Stimulated activated naive CD4-positive, alpha-beta T cell (primary cell): ENCODE measurements at regions not wholly inside any gene's neighbourhood (a gene's known extent, or its start where the extent isn't known, plus 50 kb on each side); places are given as distances from the start of the nearest gene placed in this dataset.

ENCODE experiments used
- DNase-seq, 6 experiments: peaks; one replicate each; lab custom pipeline; 2025; lab: John Stamatoyannopoulos, UW

DNA sequence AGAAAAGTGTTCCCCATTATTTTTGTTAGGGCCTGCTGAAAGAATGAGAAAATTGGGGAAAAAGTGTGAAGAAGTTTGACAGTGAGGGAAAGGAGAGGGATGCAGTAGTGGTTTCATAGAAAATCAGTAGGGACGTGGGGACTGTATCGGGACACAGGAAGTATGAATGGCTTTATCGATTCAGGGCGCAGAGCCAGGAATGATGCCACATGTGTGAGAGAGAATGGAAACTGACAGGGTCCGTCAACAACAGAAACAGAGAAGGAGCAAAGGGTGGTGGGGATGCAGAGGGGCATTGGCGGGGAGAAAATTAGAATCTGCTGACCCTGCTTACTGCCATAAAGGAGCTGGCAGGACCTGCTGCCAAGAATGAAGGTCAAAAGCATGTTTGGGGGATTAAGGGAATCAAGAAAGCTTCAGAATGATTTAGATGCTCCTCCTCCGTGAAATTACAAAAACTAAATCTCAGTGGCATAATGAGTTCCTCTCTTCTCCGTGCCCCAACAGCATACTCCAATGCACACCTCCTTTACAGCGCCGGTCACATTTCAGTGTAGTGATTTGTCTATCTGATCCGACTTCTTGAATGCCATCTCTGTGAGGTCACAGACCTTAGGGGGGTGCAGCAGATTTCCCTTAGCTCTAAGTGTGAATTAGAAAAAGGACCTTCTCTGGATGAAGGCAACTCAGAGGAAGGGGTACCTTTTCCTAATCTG is 92.6 kb downstream of the EMP1 start:
- no peak for DNase-seq

DNA sequence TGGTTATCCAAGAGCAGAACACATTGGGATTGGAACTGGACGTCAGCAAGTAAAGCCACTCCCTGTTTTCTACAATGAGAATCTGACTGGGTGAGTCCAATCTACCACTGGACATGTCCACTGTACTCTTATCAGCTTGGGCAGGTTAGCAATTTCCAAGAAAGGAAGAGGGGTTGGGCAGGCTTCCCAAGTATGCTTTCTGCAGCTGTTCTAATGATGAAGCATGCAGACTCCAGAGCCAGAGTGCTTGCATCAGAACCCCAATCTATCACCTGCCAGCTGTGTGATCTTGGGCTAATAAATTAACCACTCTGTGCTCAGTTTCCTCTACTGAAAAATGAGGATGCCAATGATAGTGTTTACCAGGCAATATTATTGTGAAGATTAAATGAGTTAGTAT is 92.0 kb downstream of the EMP1 start:
- DNase-seq, result no peak

DNA sequence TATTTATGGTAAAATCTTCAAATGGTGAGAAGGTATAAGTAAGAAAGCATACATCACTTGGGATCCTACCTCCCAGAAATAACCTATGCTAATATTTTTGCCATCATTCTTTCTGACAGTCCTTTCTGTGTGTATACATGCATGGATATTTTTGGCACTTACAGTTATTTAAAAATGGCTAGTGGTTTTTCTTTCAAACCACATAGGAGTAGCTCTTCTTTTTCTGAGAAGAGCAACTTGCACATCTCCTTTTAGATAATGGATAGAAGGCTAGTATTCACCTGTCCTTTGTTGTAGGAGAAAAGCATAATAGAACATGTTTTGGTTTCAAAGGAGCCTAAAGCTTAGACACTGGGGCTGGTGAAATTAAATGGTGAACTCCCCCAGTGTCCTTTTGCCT is 87.3 kb downstream of the EMP1 start:
- no peak for DNase-seq

DNA sequence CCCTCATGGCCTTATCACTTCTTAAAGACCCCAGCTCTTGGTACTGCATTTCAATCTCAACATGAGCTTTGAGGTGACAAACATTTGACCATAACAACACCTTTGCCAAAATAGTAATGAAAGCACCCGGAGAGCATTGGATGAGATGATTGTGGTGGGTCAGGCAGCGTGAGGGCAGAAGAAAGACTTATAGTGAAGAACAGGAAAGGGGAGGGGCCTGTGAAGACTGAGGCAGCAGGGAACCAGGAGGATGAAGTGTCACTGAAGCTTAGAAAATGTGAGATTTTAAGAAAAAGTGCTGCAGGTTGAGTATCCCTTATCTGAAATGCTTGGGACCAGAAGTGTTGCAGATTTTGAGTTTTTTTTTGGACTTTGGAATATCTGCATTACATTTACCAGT is 86.3 kb downstream of the EMP1 start:
- DNase-seq, result no peak

DNA sequence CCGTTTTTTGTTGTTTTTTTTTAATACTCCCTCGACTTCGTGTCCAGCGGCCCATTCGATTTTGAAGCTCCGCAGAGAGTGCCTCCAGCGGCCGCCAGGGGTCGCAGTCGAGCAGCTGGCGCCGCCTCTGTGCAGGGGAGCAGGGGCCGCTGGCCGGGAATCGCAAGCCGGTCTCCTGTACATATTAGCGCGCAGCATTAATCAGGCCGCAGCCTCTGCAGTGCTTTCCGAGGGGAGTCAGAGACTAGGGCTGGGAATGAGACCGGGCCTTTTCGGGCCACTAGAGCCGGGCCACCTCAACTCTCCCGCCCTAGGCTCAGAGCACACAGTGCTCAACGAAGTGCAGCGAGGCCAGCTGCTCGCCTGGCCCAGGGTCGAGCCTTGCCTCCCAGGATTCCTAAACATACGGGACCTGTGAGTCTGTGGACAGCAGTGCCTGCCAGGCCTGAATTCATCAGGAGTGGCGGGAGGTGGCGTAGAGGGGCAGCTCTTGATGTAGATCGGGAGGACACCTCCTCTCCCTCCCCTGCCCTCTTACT is 81.8 kb downstream of the EMP1 start:
- peak in 5 of 6 experiments; percentile 5 to 62 (median 38) for DNase-seq

DNA sequence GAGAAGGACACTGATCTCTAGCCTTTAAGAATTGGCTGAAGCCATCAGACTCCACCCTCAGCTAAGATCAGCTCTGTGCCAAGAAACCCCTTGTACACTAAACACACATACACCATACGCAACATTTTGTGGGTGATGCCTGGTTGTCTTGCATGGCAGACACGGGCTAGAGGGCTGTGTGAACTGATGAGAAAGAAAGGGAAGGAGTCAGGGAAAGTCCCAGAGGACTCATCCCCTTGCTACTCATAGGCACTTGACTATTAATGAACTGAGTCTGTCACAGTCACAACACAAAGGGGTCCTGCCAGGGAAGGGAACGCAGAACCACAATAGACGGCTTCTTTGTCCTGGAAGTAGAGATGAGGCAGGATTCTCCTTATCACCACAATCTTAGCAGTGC is 80.8 kb downstream of the EMP1 start:
- DNase-seq, result no peak

DNA sequence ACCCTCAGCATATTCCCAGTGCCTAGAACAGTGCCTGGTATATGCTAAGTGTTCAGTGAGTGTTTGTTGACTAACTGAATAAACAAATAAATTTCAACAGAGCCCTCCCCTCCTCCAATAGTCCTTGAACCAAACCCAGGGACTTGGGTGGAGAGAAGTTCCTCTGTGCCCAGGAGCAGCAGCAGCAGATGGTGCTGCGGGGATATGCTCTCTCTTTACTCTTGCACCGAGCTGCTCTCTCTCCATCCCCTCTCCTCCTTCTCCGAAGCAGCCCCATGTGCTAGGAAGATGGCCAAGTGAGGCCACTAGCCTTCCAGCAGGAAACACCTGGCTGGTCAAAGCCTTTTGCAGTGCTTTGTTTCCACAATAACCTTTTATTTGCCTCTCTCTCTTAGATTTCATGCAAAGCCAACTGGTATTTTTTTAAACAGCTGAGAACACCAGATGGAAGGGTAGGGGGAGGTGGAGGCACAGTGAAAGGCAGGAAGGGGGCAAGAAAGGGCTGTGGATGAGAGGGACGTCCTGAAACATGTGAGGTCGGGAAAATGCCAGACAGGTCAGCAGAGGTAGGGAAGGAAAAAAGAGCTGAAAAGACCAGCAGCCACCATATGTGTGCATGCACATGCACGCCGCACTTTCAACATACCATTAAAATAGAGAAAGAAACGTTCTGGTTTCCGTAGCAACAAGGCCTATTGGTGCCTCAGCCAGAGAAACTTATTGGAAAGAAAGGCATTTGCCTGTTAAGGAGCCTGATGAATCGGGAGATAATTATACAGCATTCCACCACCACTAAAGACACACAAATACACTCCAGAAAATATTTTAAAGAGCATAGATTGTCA is 78.9 kb downstream of the EMP1 start:
- DNase-seq, result no peak

DNA sequence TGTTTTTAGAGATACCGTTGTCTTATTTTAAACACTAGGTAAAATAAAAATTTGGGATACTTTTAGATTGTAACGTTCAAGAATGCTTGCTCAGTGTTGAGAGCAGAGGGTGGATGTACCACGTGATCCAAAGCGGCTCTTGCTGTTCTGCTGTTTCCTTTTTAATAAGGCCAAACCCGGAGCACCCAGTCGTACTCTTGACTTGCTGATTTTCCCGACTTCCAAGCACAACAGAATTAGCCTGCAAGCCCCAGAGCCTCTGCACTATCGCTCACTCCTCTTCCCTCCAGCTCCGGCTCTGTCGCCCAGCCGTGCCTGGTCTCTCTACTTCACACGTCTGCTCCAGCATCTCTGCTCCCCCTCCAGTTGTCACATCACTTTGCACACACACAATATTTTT is 77.3 kb downstream of the EMP1 start:
- DNase-seq, result no peak

DNA sequence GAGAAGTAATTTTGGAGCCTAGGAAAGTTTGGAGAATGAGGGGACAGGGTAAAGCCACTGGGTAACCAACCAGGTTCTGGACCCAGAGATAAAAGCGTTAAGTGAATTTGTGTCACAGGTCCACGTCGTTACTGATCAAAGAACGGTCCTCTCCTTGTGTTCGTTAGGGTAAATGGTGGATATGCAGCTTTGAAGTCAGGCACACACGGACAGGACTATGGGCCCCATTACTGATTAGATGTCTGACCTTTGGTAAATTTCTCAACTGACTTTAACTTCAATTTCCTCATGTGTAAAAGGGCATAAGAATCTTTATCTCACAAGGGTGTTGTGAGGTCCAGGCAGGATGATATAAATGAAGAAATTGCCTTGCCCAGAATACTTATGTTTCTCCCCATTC is 76.6 kb downstream of the EMP1 start:
- no peak for DNase-seq

DNA sequence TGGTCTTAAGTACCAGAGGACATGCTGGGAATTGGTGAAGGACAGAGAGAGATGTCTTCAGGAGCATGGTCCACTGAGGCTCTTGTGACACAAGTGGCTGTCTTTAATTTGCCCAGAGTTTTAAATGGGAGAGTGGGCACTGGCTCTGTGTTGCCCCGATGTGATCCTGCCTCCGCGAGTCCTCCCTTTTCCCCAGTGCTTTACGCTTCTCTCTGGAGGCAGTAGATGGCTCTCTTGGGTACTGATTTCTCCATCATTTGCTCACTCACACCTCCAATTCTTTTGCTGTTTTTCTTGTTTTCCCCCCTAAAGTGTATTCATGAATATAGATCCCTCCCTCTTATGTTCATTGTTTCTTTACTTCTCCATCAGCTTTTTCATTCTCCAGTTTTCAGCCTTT is 74.3 kb downstream of the EMP1 start:
- no peak for DNase-seq
